NT2/D1 (cell line): ENCODE measurements at regions not wholly inside any gene's neighbourhood (a gene's known extent, or its start where the extent isn't known, plus 50 kb on each side); places are given as distances from the start of the nearest gene placed in this dataset.
"Not testable (repeated sequence)": the region's sequence is repeated elsewhere in the genome, so short reads cannot be mapped to it uniquely, and the experiment has no call there.

Source experiments
- DNase-seq: peaks from one replicate; pipeline ENCODE4 v3.0.0-alpha.2; 2011; ENCODE audit warnings: low read depth, low spot score
- H3K27me3 ChIP-seq: 2 replicates; pipeline ENCODE4 v1.6.0; 2011; ENCODE audit warnings: mild to moderate bottlenecking; ENCODE audit not compliant: insufficient read length, insufficient read depth
- H3K36me3 ChIP-seq: 2 replicates; pipeline ENCODE4 v1.6.1; 2011; ENCODE audit warnings: mild to moderate bottlenecking, low read length, mixed read lengths; ENCODE audit not compliant: insufficient read depth, insufficient read length
- H3K4me1 ChIP-seq: 2 replicates; pipeline ENCODE4 v1.5.1; 2011; ENCODE audit not compliant: insufficient read depth, insufficient read length
- H3K4me3 ChIP-seq: 2 replicates; pipeline ENCODE4 v1.5.1; 2011; ENCODE audit warnings: low read depth; ENCODE audit not compliant: insufficient read length
- H3K9ac ChIP-seq: 2 replicates; pipeline ENCODE4 v1.6.0; 2011; ENCODE audit warnings: low read depth; ENCODE audit not compliant: insufficient read length
- H3K9me3 ChIP-seq: 2 replicates; pipeline ENCODE4 v1.5.1; 2011; ENCODE audit warnings: mild to moderate bottlenecking, low read length; ENCODE audit not compliant: insufficient read depth
- SUZ12 ChIP-seq: IDR thresholded peaks from 2 replicates; pipeline ENCODE4 v1.6.1; 2011; ENCODE audit not compliant: insufficient read length, insufficient read depth; ENCODE audit errors: extremely low read depth
- YY1 ChIP-seq: IDR thresholded peaks from 2 replicates; pipeline ENCODE4 v1.6.1; 2011; ENCODE audit not compliant: insufficient read length, insufficient read depth
- ZNF274 ChIP-seq: IDR thresholded peaks from 2 replicates; pipeline ENCODE4 v1.6.1; 2011; ENCODE audit warnings: mild to moderate bottlenecking, low read depth, low read length

- Histone ChIP-seq H3K27me3 (no peaks in the 10 kb centered on the region), H3K36me3 (no peaks in the 10 kb centered on the region), H3K9me3 (no peaks in the 10 kb centered on the region), H3K4me1 (no peaks in the 10 kb centered on the region), H3K9ac (no peak overlapping the region), H3K4me3 (no peak overlapping the region)
- no peak for DNase-seq
- no peak for TF ChIP-seq SUZ12
- TF ChIP-seq ZNF274: no peak
- TF ChIP-seq YY1: no peak
Measured at GRCh38 chrX:28472926-28473325, 114.3 kb upstream of the IL1RAPL1 start.

DNA sequence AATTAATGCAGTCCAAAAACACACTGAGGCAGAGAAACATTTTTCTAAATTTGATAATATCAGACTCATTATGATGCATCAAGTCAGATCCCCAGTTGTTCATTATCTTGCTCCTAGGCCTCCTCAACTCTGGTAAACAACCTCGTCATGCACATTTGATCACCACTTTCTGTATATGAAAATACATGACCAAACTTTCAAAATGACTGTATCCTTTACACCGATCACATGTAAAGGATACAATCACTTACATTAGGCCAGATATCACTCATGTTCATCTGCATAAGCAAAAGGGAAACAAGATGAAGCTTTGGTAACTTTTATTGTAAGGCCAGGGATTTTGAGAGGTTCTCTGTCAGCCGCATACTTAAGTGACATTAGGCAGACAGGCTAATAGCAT, 99.4 kb upstream of the IL1RAPL1 start:
- H3K4me1 ChIP-seq: no peaks in the 10 kb centered on the region
- no peak for TF ChIP-seq ZNF274
- TF ChIP-seq YY1: no peak
- no peak for TF ChIP-seq SUZ12
- DNase-seq: no peak
- H3K9me3 ChIP-seq: no peaks in the 10 kb centered on the region
- peaks cover 22% of the 10 kb centered on the region for H3K27me3 ChIP-seq
- H3K36me3 ChIP-seq: no peaks in the 10 kb centered on the region
- no peak overlapping the region for H3K4me3 ChIP-seq
- H3K9ac ChIP-seq: no peak overlapping the region

DNA sequence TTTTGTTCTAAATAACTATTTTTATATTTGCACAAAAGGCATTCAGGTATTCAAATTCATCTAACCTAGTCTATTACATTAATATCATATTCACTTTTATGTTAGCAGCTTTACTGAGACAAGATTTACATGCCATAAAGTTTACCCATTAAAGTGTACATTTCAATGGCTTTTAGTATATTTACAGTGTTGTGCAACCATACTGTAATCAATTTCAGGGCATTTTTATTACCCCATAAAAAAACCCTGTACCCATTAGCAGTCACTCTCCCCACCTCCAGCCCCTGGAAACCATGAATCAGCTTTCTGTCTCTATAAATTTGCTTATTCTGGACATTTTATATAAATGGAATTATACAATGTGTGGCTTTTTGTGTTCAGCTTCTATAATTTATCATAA, 95.9 kb upstream of the IL1RAPL1 start:
- Histone ChIP-seq H3K27me3 (peaks cover 15% of the 10 kb centered on the region), H3K4me3 (no peak overlapping the region), H3K4me1 (no peaks in the 10 kb centered on the region), H3K36me3 (no peaks in the 10 kb centered on the region), H3K9me3 (no peaks in the 10 kb centered on the region), H3K9ac (no peak overlapping the region)
- TF ChIP-seq ZNF274: no peak
- TF ChIP-seq YY1: no peak
- TF ChIP-seq SUZ12: no peak
- DNase-seq: no peak

GRCh38 chrX:28491941-28492340, 95.3 kb upstream of the IL1RAPL1 start:
- Histone ChIP-seq H3K9ac (no peak overlapping the region), H3K4me3 (no peak overlapping the region), H3K4me1 (no peaks in the 10 kb centered on the region), H3K36me3 (no peaks in the 10 kb centered on the region), H3K9me3 (no peaks in the 10 kb centered on the region), H3K27me3 (peaks cover 9% of the 10 kb centered on the region)
- no peak for DNase-seq
- no peak for TF ChIP-seq ZNF274
- no peak for TF ChIP-seq SUZ12
- no peak for TF ChIP-seq YY1

- Histone ChIP-seq H3K36me3 (no peaks in the 10 kb centered on the region), H3K4me1 (no peaks in the 10 kb centered on the region), H3K27me3 (no peaks in the 10 kb centered on the region), H3K4me3 (no peak overlapping the region), H3K9ac (no peak overlapping the region), H3K9me3 (peaks cover 6% of the 10 kb centered on the region; the same call in 1 of the 2 replicates)
- TF ChIP-seq SUZ12 (no peak), YY1 (no peak), ZNF274 (no peak)
- DNase-seq: peak; percentile 68
Measured at GRCh38 chrX:28498658-28499057, 88.6 kb upstream of the IL1RAPL1 start.

- H3K27me3 ChIP-seq, H3K36me3 ChIP-seq, H3K9ac ChIP-seq, H3K4me1 ChIP-seq, H3K4me3 ChIP-seq, DNase-seq: not testable (repeated sequence)
- peaks cover 16% of the 10 kb centered on the region; the same call in 1 of the 2 replicates for H3K9me3 ChIP-seq
Measured at GRCh38 chrX:28502667-28503066, 84.6 kb upstream of the IL1RAPL1 start.

GRCh38 chrX:28507650-28508049, 79.6 kb upstream of the IL1RAPL1 start:
- not testable (repeated sequence) for H3K4me3 ChIP-seq

GRCh38 chrX:28520786-28521185, 66.5 kb upstream of the IL1RAPL1 start:
- DNase-seq: no peak
- H3K36me3 ChIP-seq: no peaks in the 10 kb centered on the region

More at GRCh38 chrX:28507650-28508049, 79.6 kb upstream of the IL1RAPL1 start:
- H3K4me1 ChIP-seq, H3K9ac ChIP-seq, H3K36me3 ChIP-seq, H3K27me3 ChIP-seq: not testable (repeated sequence)
- peak; percentile 16 for DNase-seq
- peaks cover 19% of the 10 kb centered on the region; the same call in 1 of the 2 replicates for H3K9me3 ChIP-seq

GRCh38 chrX:28528354-28528753, 58.9 kb upstream of the IL1RAPL1 start:
- not testable (repeated sequence) for DNase-seq, H3K9ac ChIP-seq, H3K36me3 ChIP-seq, H3K27me3 ChIP-seq, H3K9me3 ChIP-seq, H3K4me3 ChIP-seq, H3K4me1 ChIP-seq

More at GRCh38 chrX:28520786-28521185, 66.5 kb upstream of the IL1RAPL1 start:
- Histone ChIP-seq H3K4me3 (no peak overlapping the region), H3K9me3 (no peaks in the 10 kb centered on the region), H3K27me3 (no peaks in the 10 kb centered on the region), H3K4me1 (no peaks in the 10 kb centered on the region), H3K9ac (no peak overlapping the region)
- no peak for TF ChIP-seq SUZ12
- TF ChIP-seq YY1: no peak
- TF ChIP-seq ZNF274: no peak
